Stimulated activated CD8-positive, alpha-beta memory T cell treated with anti-CD3 and anti-CD28 coated beads, Interleukin-15, amount 100 ng/mL, for 4 hours (primary cell): ENCODE measurements at regions not wholly inside any gene's neighbourhood (a gene's known extent, or its start where the extent isn't known, plus 50 kb on each side); places are given as distances from the start of the nearest gene placed in this dataset.

Experiments
- DNase-seq, 2 donors: peaks; one replicate each; pipeline ENCODE4 v3.0.0-alpha.2; 2020; ENCODE audit warnings: low read depth in 2 of 2

- DNase-seq = no peak
Observed at GRCh38 chr3:170753421-170754310, 116.3 kb downstream of the RPL22L1 start.

- DNase-seq = no peak
Observed at GRCh38 chr3:170752571-170753155, 117.3 kb downstream of the RPL22L1 start.

GRCh38 chr3:170751899-170752293 lies 118.1 kb downstream of the RPL22L1 start:
- no peak for DNase-seq

GRCh38 chr3:170751083-170751898 lies 118.7 kb downstream of the RPL22L1 start:
- no peak for DNase-seq

GRCh38 chr3:170750478-170750830 lies 119.5 kb downstream of the RPL22L1 start:
- no peak for DNase-seq

GRCh38 chr3:170749765-170750477 lies 120.1 kb downstream of the RPL22L1 start:
- DNase-seq = no peak

GRCh38 chr3:170749185-170749584 lies 120.8 kb downstream of the RPL22L1 start:
- DNase-seq = no peak

- no peak for DNase-seq
Observed at GRCh38 chr3:170746175-170746942, 123.6 kb downstream of the RPL22L1 start.

- DNase-seq = no peak
Observed at GRCh38 chr3:170745211-170745718, 124.7 kb downstream of the RPL22L1 start.

GRCh38 chr3:170741756-170742529 lies 128.1 kb downstream of the RPL22L1 start:
- no peak for DNase-seq

GRCh38 chr3:170740726-170741591 lies 129.0 kb downstream of the RPL22L1 start:
- no peak for DNase-seq

GRCh38 chr3:170740285-170740684 lies 129.7 kb downstream of the RPL22L1 start:
- no peak for DNase-seq

- DNase-seq = no peak
Observed at GRCh38 chr3:170739410-170739809, 130.6 kb downstream of the RPL22L1 start.

GRCh38 chr3:170738766-170739165 lies 131.2 kb downstream of the RPL22L1 start:
- no peak for DNase-seq

GRCh38 chr3:170737498-170738162 lies 132.4 kb downstream of the RPL22L1 start:
- no peak for DNase-seq

- no peak for DNase-seq
Observed at GRCh38 chr3:170735821-170736220, 134.2 kb downstream of the RPL22L1 start.

- no peak for DNase-seq
Observed at GRCh38 chr3:170734735-170735065, 135.3 kb downstream of the RPL22L1 start.

- no peak for DNase-seq
Observed at GRCh38 chr3:170734043-170734734, 135.8 kb downstream of the RPL22L1 start.
